Endothelial cell of umbilical vein (primary cell): ENCODE measurements at regions not wholly inside any gene's neighbourhood (a gene's known extent, or its start where the extent isn't known, plus 50 kb on each side); places are given as distances from the start of the nearest gene placed in this dataset.

ENCODE experiments used
- EZH2 ChIP-seq: IDR thresholded peaks from 2 replicates; pipeline ENCODE4 v1.6.1; 2012; ENCODE audit warnings: borderline replicate concordance, low read depth, mild to moderate bottlenecking, moderate library complexity, low read length, inconsistent platforms; ENCODE audit not compliant: severe bottlenecking
- MAX ChIP-seq: IDR thresholded peaks from 2 replicates; pipeline ENCODE4 v1.6.1; 2011; ENCODE audit not compliant: insufficient read depth, insufficient read length
- MYC ChIP-seq: IDR thresholded peaks from one replicate; pipeline ENCODE4 v1.6.1; 2011; ENCODE audit warnings: mild to moderate bottlenecking, low read depth, low read length
- POLR2A ChIP-seq: IDR thresholded peaks from 2 replicates; pipeline ENCODE4 v1.6.1; 2012; ENCODE audit warnings: low read depth, mild to moderate bottlenecking, control low read depth, low read length
- POLR2AphosphoS5 ChIP-seq: IDR thresholded peaks from 2 replicates; pipeline ENCODE4 v1.6.1; 2012; ENCODE audit warnings: low read depth, mild to moderate bottlenecking, control low read depth, low read length, moderate library complexity; ENCODE audit not compliant: insufficient read depth
- TF ChIP-seq, protein P1 (sequence below), 2 donors: IDR thresholded peaks; 1 replicate in 1 of 2; 2 replicates in 1 of 2; pipeline ENCODE4 v1.5.1; 2011; ENCODE audit warnings: low read length in 2 of 2, mild to moderate bottlenecking in 2 of 2, moderate library complexity in 2 of 2, control low read depth in 1 of 2, inconsistent platforms in 1 of 2, low read depth in 1 of 2; ENCODE audit not compliant: insufficient read depth in 1 of 2; ENCODE audit errors: extremely low read depth in 1 of 2

- TF ChIP-seq, protein P1, sequence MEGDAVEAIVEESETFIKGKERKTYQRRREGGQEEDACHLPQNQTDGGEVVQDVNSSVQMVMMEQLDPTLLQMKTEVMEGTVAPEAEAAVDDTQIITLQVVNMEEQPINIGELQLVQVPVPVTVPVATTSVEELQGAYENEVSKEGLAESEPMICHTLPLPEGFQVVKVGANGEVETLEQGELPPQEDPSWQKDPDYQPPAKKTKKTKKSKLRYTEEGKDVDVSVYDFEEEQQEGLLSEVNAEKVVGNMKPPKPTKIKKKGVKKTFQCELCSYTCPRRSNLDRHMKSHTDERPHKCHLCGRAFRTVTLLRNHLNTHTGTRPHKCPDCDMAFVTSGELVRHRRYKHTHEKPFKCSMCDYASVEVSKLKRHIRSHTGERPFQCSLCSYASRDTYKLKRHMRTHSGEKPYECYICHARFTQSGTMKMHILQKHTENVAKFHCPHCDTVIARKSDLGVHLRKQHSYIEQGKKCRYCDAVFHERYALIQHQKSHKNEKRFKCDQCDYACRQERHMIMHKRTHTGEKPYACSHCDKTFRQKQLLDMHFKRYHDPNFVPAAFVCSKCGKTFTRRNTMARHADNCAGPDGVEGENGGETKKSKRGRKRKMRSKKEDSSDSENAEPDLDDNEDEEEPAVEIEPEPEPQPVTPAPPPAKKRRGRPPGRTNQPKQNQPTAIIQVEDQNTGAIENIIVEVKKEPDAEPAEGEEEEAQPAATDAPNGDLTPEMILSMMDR (IDR thresholded peaks at IDR 0.05; ENCODE audit: extremely low read depth in 1 of 2, insufficient read depth in 1 of 2, low read depth in 1 of 2, low read length in 2 of 2), result no peak
- TF ChIP-seq POLR2AphosphoS5 (no peak), EZH2 (no peak), POLR2A (no peak), MAX (no peak), MYC (no peak)
These were observed 740.1 kb upstream of the LINC00305 start for GRCh38 chr18:64888956-64889355.
